ENCODE measurements at regions not wholly inside any gene's neighbourhood (a gene's known extent, or its start where the extent isn't known, plus 50 kb on each side); places are given as distances from the start of the nearest gene placed in this dataset.
"Not testable (repeated sequence)": the region's sequence is repeated elsewhere in the genome, so short reads cannot be mapped to it uniquely, and the experiment has no call there.

DNA sequence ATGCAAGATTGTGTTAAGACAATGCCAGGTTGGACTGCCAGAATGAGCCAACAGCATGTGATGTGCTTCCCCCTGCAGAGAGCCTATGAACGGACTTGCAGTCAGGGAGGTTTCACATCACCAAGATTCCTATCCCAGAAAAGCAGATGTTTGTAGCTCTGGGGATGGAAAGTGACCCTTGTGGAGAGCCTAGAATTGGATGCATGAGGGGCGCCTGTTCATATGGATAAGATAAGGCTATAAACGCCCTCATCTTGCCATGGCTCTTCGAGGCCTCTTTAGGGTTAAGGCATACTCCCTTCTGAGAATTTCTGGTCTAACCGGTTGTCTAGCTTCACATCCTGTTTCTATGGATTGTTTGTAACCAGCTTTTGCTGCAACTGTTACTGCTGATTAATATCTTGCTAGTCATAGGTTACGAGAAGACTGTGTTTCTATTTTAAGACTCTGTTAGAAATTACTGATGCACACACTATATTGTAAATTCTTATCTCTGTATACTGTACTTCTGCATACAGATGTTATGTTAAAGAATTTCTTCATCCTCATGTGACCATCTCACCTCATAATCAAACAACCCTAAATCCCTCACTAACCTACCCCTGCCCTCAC lies 295.8 kb downstream of the PTGER3 start:
- not testable (repeated sequence) for DNase-seq (ENCODE audit: low read depth)

DNA sequence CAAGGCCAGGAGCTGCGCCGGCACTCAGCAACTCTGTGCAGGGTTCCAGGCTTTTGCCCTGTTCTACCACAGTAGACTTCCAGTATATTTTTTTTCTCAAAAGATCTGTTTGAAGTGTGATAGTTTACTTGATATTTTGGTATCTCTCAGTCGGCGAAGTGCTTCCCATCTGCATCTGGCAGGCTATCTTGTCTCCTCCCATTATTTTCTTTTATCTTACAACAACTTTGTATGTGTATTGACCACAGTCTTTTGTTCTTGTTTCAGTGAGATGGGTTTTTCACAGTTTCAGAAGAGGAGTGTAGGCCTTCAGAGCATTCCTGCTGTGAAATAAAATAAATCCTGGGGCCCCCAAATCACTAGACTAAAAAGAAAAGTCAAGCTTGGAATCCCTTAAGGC lies 292.9 kb downstream of the PTGER3 start:
- no peak for DNase-seq (ENCODE audit: low read depth)

DNA sequence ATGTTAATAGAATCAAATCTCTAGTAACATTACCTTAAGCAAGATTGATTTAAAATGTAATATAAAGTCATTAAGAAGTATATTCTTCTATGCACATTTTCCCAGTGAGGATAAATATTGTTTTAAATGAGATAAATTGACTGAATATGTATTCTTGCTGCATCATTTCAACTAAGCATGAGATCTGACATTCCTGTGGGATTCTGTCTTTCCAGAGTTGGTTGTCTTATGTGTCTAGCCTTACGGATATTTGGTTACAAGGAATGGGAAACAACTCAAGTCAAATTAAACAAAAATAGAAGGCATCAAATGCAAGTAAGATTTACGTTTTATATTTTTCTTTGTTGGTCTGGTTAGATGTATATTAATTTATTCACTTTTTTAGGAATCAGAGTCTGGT lies 287.5 kb downstream of the PTGER3 start:
- no peak for DNase-seq (ENCODE audit: low read depth)

DNA sequence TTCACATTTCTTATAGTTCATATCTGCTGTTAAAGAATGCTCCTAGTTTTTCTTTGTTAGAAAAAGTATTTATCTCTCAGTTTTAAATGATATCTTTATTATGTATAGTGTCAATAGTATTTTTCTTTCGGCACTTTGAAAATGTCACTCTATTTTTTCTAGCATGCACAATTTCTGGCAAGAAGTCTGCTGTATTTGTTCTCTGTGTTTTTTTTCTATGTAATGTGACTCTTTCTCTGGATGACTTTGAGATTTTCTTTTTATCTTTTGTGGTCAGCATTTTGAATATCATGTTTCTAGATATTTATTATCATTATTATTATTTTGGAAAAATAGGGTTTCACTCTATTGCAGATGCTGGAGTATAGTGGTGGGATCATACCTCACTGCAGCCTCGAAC lies 285.2 kb downstream of the PTGER3 start:
- no peak for DNase-seq (ENCODE audit: low read depth)

DNA sequence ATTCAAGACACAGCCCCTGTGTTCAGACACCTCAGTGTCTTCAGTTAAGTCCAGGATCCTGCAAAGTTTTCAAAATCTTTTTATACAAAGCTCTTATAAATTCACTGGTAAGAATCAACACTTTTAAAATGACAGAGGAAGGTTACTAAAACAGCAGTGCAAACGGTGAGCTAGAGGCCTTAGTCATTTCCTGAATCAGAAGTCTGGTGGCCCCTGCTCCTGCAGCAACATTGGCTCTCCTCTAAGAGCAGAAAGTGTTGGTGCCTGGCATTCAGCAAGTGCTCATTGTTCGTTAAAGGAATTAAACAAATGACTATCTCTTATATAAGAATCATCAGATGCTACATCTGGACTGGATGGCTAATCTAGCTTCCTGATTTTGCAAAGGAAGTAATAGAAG lies 282.9 kb downstream of the PTGER3 start:
- no peak for DNase-seq (ENCODE audit: low read depth)

DNA sequence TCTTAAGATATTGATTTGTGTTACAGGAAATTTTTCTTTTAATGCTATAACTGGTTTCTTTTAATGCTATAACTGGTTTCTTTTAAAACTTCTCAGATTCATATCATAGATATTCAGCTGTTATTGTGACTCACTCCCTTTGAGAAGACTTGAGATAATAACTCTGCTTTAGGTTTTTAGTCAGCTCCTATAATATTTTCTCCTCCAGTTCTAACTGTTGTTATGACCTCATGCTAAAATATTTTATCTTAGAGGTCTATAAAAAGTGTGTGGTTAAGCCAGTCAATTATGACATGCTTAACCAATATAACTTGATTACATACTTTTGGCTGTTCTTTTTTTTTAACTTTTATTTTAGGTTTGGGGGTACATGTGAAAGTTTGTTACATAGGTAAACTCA lies 280.2 kb downstream of the PTGER3 start:
- DNase-seq (ENCODE audit: low read depth): no peak

DNA sequence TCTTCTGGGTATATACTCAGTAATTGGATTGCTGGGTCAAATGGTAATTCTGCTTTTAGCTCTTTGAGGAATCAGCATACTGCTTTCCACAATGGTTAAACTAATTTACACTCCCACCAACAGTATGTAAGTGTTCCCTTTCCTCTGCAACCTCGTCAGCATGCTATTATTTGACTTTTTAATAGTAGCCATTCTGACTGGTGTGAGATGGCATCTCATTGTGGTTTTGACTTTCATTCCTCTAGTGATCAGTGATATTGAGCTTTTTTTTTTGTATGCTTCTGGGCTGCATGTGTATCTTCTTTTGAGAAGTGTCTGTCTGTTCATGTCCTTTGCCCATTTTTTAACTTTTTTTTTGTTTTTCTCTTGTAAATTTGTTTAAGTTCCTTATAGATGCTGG lies 279.4 kb downstream of the PTGER3 start:
- DNase-seq (ENCODE audit: low read depth): no peak

DNA sequence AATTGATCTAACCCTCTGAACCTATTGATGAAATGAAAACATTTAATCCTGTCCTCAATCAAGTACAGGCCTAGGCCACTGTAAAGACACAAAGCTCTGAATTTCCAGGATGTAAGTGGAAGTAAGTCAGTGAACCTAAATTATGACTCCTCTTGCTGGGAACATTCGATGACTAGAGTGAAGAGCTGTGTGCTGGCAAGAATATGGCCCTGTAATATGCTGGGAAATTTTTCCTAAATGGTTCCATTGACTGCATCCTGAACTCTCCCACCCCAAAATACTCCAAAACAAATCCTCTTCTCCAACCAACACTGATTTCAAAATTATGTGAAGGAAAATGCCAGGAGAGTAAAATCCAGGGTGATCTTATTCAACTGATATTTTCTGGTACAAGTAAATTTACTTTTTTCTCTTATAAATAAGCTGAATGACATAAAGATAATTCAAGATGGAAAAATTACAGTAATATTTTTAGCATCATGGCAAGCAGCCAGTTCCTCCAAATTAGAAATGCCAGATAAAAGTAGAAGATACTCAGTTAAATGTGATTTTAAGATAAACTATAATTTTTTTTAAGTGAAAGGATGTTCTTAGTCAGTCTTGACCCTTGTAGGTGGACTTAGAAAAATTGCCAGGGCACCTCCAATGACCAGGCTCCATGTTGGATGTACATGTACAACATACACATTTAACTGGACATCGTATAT lies 269.4 kb downstream of the PTGER3 start:
- DNase-seq (ENCODE audit: low read depth): no peak

DNA sequence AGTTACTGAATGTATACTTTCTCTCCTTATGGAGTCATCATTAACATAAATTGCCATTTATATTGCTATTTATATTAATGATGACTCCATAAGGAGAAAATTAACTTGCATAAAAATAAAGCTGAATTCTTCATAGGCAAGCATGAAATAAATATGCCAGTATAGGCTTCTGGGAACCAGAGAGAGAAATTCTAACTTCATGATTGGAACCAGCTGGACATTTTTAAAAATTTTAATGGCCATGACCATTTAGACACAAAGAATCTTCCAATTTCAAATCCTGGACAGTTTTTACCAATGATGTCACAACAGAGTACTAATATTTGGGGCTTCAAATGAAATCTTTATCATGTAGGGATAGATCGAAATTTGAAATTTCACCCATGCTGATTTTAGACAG lies 268.7 kb downstream of the PTGER3 start:
- no peak for DNase-seq (ENCODE audit: low read depth)

DNA sequence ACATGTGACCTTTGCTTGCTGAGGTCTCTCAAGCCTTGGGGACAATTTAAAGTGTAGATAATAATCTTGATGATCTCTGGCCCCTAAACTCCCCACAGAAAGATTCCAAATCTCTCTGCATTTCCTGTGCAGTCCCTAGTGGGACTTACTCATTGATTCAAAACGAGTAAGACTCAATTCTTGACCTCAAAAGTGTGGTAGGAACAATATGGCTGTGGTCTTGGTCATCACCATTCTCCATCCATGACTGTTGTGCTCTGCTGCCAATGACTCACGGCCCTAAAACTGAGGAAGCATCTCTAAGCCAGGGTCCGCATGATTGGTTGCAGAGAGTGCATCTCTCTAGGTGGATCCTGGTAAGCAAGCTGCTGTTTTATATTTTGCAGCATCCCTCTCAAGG lies 268.0 kb downstream of the PTGER3 start:
- no peak for DNase-seq (ENCODE audit: low read depth)

DNA sequence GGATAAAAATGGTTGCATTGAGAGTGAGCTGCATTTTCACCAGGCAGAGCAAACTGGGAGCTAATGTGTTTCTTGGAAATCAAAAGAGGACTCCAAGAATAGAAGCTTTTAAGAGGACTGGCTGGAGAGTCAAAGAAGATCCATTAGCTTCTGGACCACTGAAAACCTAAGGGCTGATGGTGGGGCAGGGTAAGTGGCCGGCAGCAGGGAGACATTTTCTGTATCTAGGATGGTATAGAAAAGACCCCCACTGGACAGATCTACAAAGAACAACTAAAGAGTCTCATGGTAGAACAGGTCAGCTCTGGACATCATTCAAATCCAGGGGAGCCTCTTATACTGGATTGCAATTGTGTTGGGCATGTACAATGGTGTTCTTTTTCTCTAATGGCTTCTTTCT lies 262.3 kb downstream of the PTGER3 start:
- DNase-seq (ENCODE audit: low read depth): no peak

DNA sequence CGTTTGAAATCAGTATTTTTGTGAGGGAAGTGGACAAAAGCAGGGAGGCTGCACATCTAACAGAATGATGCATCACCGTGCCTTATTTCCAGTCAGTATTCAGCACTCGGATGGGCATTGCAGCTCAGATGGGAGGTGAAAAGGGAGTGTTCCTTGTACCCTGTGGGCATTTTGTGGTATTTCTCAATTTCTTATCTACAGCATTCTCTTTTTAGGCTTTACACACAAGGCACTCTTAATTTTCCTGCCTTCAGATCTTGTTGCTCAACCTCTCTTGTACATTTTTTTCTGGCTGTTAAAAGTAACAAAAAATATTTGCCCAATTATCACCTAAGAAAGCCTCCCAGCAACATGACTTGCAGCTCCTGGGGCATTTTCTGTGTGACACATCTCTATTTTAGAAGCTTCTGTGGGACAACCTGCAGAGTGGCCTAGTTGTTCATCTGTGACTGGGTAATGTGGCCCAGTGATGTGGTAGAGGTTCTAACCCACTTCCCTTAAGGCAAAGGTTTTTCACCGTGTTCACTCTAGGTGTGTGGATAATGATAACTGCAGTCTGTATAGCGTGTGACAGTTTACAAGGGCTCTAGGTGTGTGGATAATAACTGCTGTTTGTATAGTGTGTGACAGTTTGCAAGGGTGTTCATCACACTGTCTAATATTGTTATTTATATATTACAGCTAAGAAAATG lies 257.2 kb downstream of the PTGER3 start:
- no peak for DNase-seq (ENCODE audit: low read depth)

DNA sequence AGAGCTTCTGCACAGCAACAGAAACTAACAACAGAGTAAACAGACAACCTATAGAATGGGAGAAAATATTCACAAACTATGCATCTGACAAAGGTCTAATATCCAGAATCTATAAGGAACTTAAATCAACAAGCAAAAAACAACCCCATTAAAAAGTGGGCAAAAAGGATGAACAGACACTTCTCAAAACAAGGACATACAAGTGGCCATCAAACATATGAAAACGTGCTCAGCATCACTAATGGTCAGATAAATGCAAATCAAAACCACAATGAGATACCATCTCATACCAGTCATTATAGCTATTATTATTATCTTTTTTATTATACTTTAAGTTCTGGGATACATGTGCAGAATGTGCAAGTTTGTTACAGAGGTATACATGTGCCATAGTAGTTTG lies 252.6 kb downstream of the PTGER3 start:
- not testable (repeated sequence) for DNase-seq (ENCODE audit: low read depth)

DNA sequence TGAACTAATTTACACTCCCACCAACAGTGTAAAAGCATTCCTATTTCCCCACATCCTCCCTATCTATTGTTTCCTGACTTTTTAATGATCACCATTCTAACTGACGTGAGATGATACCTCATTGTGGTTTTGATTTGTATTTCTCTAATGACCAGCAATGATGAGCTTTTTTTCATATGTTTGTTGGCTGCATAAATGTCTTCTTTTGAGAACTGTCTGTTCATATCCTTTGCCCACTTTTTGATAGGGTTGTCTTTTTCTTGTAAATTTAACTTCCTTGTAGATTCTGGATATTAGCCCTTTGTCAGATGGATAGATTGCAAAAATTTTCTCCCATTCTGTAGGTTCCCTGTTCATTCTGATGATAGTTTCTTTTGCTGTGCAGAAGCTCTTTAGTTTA lies 251.3 kb downstream of the PTGER3 start:
- DNase-seq (ENCODE audit: low read depth): not testable (repeated sequence)

DNA sequence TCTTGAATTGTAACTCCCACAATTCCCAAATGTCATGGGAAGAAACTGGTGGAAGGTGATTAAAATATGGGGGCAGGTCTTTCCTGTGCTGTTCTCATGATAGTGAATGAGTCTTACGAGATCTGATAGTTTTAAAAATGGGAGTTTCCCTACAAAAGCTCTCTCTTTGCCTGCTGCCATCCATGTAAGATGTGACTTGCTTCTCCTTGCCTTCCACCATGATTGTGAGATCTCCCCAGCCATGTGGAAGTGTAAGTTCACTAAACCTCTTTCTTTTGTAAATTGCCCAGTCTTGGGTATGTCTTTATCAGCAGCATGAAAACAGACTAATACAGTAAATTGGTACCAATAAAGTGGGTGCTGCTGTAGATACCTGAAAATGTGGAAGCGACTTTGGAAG lies 245.0 kb downstream of the PTGER3 start:
- DNase-seq (ENCODE audit: low read depth): not testable (repeated sequence)

DNA sequence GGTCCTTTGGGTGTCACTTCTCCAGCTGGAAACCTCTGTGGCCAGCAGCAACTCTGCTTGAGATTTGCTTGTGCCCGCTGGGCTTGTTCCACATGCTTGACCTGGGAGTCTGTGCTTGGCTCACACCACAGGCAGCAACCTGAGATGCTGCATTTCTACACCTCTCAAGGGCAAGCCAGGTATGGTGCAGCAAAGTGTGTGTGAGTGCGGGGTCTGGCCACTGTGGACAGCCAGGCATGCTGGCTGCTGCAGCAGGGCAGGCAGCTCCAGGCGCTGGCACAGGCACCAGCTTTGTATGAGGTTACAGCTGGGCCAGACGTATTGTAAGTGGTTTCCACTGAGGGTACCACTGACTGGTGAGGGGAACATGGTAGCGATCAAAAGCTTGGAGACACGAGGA lies 242.0 kb downstream of the PTGER3 start:
- DNase-seq (ENCODE audit: low read depth): no peak

DNA sequence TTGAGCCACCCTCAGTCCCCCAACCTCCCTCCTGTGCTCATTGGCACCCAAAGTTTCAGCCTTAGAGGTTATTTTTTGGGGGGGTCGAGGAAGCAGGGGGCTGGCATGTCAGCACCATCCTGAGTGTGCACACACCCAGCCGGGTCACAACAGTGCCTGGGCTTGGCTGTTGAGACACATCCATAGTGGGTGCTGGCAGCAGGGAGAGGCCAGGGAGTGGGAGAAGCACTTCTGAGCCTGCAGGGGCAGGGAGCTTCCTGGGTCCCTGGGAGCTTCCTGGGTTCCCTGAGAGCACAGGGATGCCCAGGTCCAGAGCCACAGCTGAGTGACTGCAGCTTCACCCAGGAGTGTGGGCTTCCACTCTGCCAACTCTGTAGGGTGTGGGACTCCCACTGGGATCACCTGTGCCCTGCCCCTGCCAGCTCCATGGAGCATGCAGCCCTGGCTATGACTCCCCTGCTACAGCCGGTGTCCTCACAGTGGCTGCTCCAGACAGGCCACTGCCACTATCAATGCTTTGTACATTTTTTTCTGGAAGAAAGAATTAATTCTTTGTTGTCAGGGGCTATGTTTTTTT lies 240.4 kb downstream of the PTGER3 start:
- no peak for DNase-seq (ENCODE audit: low read depth)

DNA sequence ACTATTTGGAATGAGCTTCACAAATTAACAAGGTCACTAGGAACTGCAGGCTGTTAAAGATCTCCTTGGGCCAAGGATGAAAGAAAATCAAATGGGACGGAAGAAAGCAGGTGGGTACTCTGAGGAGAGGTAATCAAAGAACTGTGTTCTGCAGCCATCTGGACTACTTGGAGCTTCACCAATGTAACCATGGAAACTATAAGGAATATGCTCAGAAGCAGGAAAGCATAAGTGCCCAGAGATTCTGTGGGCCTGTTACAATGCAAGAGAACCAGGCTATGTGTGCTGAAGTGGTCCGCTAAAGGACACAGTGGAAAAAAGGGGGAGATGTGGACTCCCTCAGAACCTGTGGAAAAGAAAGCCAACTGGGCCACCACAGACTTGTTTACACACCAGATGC lies 238.5 kb downstream of the PTGER3 start:
- no peak for DNase-seq (ENCODE audit: low read depth)

DNA sequence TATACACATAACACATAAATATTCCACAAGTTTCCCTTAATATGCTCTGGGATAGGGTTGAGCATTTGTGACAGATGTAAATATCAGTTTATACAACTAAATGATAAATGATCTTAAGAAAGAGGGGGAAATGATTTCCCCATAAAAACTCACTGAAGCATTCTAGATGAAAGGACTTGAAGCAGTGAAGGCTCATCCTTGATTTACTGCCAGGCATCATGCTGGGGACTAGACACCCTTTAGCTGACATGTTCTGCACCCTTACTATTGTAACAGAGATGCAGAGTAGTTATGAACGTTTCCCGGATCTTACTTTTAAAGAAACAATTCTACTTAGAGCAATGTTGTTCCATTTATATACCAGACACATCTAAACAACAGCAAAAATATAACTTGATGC lies 235.8 kb downstream of the PTGER3 start:
- DNase-seq (ENCODE audit: low read depth): no peak

DNA sequence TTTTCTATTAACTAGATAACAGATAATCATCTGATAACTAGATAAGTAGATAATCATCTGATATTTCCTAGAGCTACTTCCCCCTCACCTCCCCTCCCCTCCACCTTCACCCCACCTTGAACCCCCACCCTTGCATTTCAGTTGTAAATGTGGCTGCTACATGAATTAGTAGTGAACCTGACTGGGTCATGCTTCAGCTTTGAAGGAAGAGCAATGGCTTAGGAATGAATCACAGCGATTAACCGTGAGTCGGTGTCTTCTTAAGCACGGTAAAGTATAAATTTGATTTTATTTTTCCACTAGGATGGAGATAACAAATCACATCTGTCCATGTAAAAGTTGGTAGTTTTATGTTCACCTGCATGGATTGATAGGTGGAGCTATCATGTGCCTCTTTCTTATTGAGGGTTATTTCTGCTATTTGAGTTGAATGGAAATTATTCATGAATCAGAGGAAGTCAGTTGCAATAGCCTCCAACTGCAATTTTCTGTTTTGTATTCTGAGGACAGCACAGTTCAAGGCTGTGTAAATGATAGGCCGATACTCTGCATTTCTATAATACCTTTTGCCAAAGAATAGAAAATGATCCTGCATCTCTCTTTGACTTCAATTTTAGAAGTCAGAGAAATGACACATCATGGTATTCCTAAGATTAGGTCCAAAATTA lies 235.0 kb downstream of the PTGER3 start:
- no peak for DNase-seq (ENCODE audit: low read depth)

DNA sequence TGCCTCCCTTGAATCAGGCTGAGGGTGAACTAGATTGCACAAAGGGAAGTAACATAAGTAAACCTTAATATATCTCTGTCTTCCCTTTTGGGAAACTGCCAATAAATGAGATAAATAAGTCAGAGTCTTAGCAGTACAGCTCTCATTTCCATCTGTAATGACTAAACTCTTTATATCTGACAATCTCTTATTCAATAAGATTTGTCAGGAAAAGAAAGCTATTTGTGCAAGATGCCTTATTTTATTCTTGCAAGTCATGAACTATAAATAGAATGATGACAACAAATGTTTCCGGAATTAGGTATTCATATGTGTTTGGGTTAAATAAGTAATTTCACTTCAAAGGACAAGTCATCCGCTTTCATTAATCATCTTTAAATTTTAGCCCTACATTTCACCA lies 229.2 kb downstream of the PTGER3 start:
- no peak for DNase-seq (ENCODE audit: low read depth)

DNA sequence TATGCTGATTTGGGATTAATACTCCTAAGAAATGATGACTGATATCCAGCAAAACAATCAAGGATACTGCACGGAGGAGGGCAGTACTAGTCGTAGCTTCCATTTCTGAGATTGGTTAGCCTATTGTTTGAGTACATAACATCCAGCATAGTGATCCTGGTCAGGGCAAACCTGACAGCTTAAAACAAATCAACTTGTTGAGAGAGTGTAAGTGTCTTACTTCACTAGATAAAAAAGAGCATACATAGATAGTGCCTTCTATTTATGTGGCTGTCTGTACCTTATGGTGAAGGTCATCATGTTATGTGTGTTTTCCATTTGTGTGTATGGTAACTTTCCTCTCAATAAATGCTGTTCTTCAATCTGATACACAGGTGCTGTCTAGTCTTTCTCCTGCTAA lies 228.4 kb downstream of the PTGER3 start:
- DNase-seq (ENCODE audit: low read depth): no peak

DNA sequence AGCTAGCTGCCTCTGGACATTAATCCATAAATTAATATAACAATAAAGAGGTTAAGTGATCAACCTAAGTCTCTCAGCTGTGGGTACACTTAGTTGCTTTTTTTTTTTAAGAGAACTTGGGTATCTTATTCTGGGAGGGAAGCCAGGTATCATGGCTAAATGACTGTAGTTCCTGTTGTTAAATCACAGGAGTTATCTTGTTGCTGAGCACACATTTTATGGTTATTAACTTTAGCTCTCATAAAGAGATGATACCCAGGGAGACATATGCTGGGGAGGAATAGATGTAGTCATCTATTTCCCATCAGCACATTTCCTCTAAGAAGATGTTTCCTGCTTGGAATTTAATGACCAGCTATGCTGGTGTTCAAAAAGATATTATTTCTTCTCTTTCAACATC lies 227.8 kb downstream of the PTGER3 start:
- DNase-seq (ENCODE audit: low read depth): no peak

Measured in T follicular helper cell (primary cell).